ENCODE measurements at regions not wholly inside any gene's neighbourhood (a gene's known extent, or its start where the extent isn't known, plus 50 kb on each side); places are given as distances from the start of the nearest gene placed in this dataset. TPM values are rescaled to one million over a fixed set of nuclear protein-coding genes. Genes with fewer than 3 reads are reported as not detected.

Small RNAs in the stretch of these regions (small RNA-seq; reads per million reads assigned to genes)
- not detected for gene MIR466
- not detected for gene RNA5SP127
